ENCODE measurements at regions not wholly inside any gene's neighbourhood (a gene's known extent, or its start where the extent isn't known, plus 50 kb on each side); places are given as distances from the start of the nearest gene placed in this dataset.
"Not testable (repeated sequence)": the region's sequence is repeated elsewhere in the genome, so short reads cannot be mapped to it uniquely, and the experiment has no call there.

- no peak for DNase-seq
These were observed 963.3 kb upstream of the GRIA3 start for GRCh38 chrX:122220644-122221373.

GRCh38 chrX:122221810-122222209 is 962.3 kb upstream of the GRIA3 start:
- DNase-seq, result not testable (repeated sequence)

- not testable (repeated sequence) for DNase-seq
These were observed 959.9 kb upstream of the GRIA3 start for GRCh38 chrX:122224137-122224536.

- DNase-seq, result no peak
These were observed 945.3 kb upstream of the GRIA3 start for GRCh38 chrX:122238801-122239200.

- no peak for DNase-seq
These were observed 942.1 kb upstream of the GRIA3 start for GRCh38 chrX:122241959-122242358.

- DNase-seq, result no peak
These were observed 940.0 kb upstream of the GRIA3 start for GRCh38 chrX:122244080-122244479.

GRCh38 chrX:122245175-122245574 is 938.9 kb upstream of the GRIA3 start:
- no peak for DNase-seq

- no peak for DNase-seq
These were observed 938.1 kb upstream of the GRIA3 start for GRCh38 chrX:122245943-122246342.

GRCh38 chrX:122246937-122247336 is 937.1 kb upstream of the GRIA3 start:
- no peak for DNase-seq

GRCh38 chrX:122248681-122249080 is 935.4 kb upstream of the GRIA3 start:
- DNase-seq, result no peak

GRCh38 chrX:122252454-122252853 is 931.6 kb upstream of the GRIA3 start:
- DNase-seq, result no peak

- no peak for DNase-seq
These were observed 915.7 kb upstream of the GRIA3 start for GRCh38 chrX:122268353-122268752.

- no peak for DNase-seq
These were observed 914.8 kb upstream of the GRIA3 start for GRCh38 chrX:122269243-122269781.

- no peak for DNase-seq
These were observed 913.1 kb upstream of the GRIA3 start for GRCh38 chrX:122270809-122271494.

GRCh38 chrX:122272011-122272410 is 912.1 kb upstream of the GRIA3 start:
- DNase-seq, result no peak

- no peak for DNase-seq
These were observed 904.3 kb upstream of the GRIA3 start for GRCh38 chrX:122279746-122280145.

GRCh38 chrX:122299822-122300221 is 884.3 kb upstream of the GRIA3 start:
- not testable (repeated sequence) for DNase-seq

- no peak for DNase-seq
These were observed 882.6 kb upstream of the GRIA3 start for GRCh38 chrX:122301491-122301890.

- no peak for DNase-seq
These were observed 880.3 kb upstream of the GRIA3 start for GRCh38 chrX:122303761-122304160.

- DNase-seq, result no peak
These were observed 839.3 kb upstream of the GRIA3 start for GRCh38 chrX:122344816-122345215.

GRCh38 chrX:122363112-122363795 is 820.8 kb upstream of the GRIA3 start:
- no peak for DNase-seq

- DNase-seq, result not testable (repeated sequence)
These were observed 808.5 kb upstream of the GRIA3 start for GRCh38 chrX:122375533-122375932.

GRCh38 chrX:122389005-122389404 is 795.1 kb upstream of the GRIA3 start:
- no peak for DNase-seq

All from right kidney (tissue), 1 donor.